K562 (cell line): ENCODE measurements at regions not wholly inside any gene's neighbourhood (a gene's known extent, or its start where the extent isn't known, plus 50 kb on each side); places are given as distances from the start of the nearest gene placed in this dataset.

Experiments
- ELK1 ChIP-seq: sonication (generic); formaldehyde crosslinking; IDR thresholded peaks from 2 replicates; pipeline ENCODE4 v1.8.1; 2022; ENCODE audit warnings: missing genetic modification reagents
- EWSR1 ChIP-seq: fragments of 450-650 bp; IDR thresholded peaks from 2 replicates; pipeline ENCODE4 v1.6.1; 2018; ENCODE audit warnings: borderline replicate concordance, mild to moderate bottlenecking, low read depth, moderate library complexity; ENCODE audit not compliant: partially characterized antibody
- GABPB1 ChIP-seq: sonication (generic); formaldehyde crosslinking; IDR thresholded peaks from 2 replicates; pipeline ENCODE4 v1.8.0; 2022; ENCODE audit warnings: mild to moderate bottlenecking, missing genetic modification reagents
- NR1H2 ChIP-seq: sonication (generic); formaldehyde crosslinking; IDR thresholded peaks from 2 replicates; pipeline ENCODE4 v1.4.0; 2020; ENCODE audit warnings: mild to moderate bottlenecking, missing genetic modification reagents
- POLR2AphosphoS5 ChIP-seq: IDR thresholded peaks from 2 replicates; pipeline ENCODE4 v1.6.1; 2011; ENCODE audit warnings: mild to moderate bottlenecking, low read depth, low read length, moderate library complexity; ENCODE audit not compliant: control insufficient read depth, insufficient read depth
- RFX5 ChIP-seq: IDR thresholded peaks from 2 replicates; pipeline ENCODE4 v1.6.1; 2011; ENCODE audit warnings: low read depth, mild to moderate bottlenecking, improper control_type of control experiment, low read length
- SAFB2 ChIP-seq: fragments of 200-400 bp; formaldehyde crosslinking; IDR thresholded peaks from 2 replicates; pipeline ENCODE4 v1.6.1; 2018; ENCODE audit warnings: borderline replicate concordance, low read length, low read depth, moderate library complexity; ENCODE audit not compliant: severe bottlenecking
- TARDBP ChIP-seq: fragments of 450-650 bp; IDR thresholded peaks from 2 replicates; pipeline ENCODE4 v1.6.1; 2016
- ZBTB33 ChIP-seq: sonication (generic); formaldehyde crosslinking; IDR thresholded peaks from 2 replicates; pipeline ENCODE4 v1.8.1; 2023; ENCODE audit warnings: mild to moderate bottlenecking, missing genetic modification reagents
- ZC3H11A ChIP-seq: IDR thresholded peaks from 2 replicates; pipeline ENCODE4 v1.6.1; 2012; ENCODE audit warnings: low read depth, low read length, improper control_type of control experiment
- ZFP1 ChIP-seq: fragments of 450-650 bp; formaldehyde crosslinking; IDR thresholded peaks from 2 replicates; pipeline ENCODE4 v1.4.0; 2020; ENCODE audit warnings: mild to moderate bottlenecking, mixed read lengths
- ZNF274 ChIP-seq: IDR thresholded peaks from 2 replicates; pipeline ENCODE4 v1.6.1; 2011; ENCODE audit warnings: low read depth, mild to moderate bottlenecking, low read length, moderate library complexity, borderline replicate concordance
- ZNF589 ChIP-seq: fragments of 200-800 bp; sonication (Bioruptor generic); IDR thresholded peaks from 2 replicates; pipeline ENCODE4 v1.6.1; 2016; ENCODE audit warnings: low read depth, missing genetic modification characterization, missing compliant biosample characterization
- ZNF830 ChIP-seq: fragments of 250-450 bp; sonication (Bioruptor Pico); IDR thresholded peaks from 2 replicates; pipeline ENCODE4 v1.5.0; 2021; ENCODE audit warnings: mild to moderate bottlenecking

- TF ChIP-seq GABPB1 (CRISPR knock-in tag) (no peak), EWSR1 (no peak), ZC3H11A (no peak), ELK1 (CRISPR knock-in tag) (no peak), NR1H2 (no peak), ZBTB33 (CRISPR knock-in tag) (no peak), ZFP1 (CRISPR knock-in tag) (no peak), ZNF589 (CRISPR knock-in tag) (no peak), POLR2AphosphoS5 (no peak), ZNF830 (CRISPR knock-in tag) (no peak), TARDBP (no peak), SAFB2 (no peak), RFX5 (no peak), ZNF274 (no peak)
These were observed 72.7 kb upstream of the GATA5 start for GRCh38 chr20:62548471-62548870.
